ENCODE measurements at regions not wholly inside any gene's neighbourhood (a gene's known extent, or its start where the extent isn't known, plus 50 kb on each side); places are given as distances from the start of the nearest gene placed in this dataset.

- TF ChIP-seq CHD7 (IDR thresholded peaks at IDR 0.05; ENCODE audit: insufficient replicate concordance, low read length) (no peak), ATF3 (IDR thresholded peaks at IDR 0.05; ENCODE audit: insufficient read depth, low read depth, low read length) (no peak), HDAC2 (IDR thresholded peaks at IDR 0.05; ENCODE audit: borderline replicate concordance in 1 of 2, low read depth in 2 of 2, low read length in 2 of 2) (no peak), USF2 (IDR thresholded peaks at IDR 0.05; ENCODE audit: low read length) (no peak), CEBPB (IDR thresholded peaks at IDR 0.05; ENCODE audit: low read depth, low read length) (no peak), RBBP5 (IDR thresholded peaks at IDR 0.05; ENCODE audit: borderline replicate concordance, low read depth, low read length) (no peak), SAP30 (IDR thresholded peaks at IDR 0.05; ENCODE audit: insufficient read depth, insufficient replicate concordance, low read length) (no peak)
Measured at GRCh38 chr1:166390366-166391033, 223.7 kb upstream of the FAM78B start (continued).

Measured in H1 (cell line).